Fibroblast of lung (primary cell): ENCODE measurements at regions not wholly inside any gene's neighbourhood (a gene's known extent, or its start where the extent isn't known, plus 50 kb on each side); places are given as distances from the start of the nearest gene placed in this dataset.

Experiments used
- DNase-seq, 2 donors: peaks; one replicate each; pipeline versions ENCODE4 v3.0.0 to v3.0.0-alpha.2; 2010; ENCODE audit warnings: low read depth in 2 of 2
- H2AFZ ChIP-seq: 2 replicates; pipeline ENCODE4 v1.5.1; 2012; ENCODE audit warnings: low read length, control low read depth, inconsistent platforms
- H3K27ac ChIP-seq: 2 replicates; pipeline ENCODE4 v1.5.1; 2011; ENCODE audit warnings: low read length, control low read depth; ENCODE audit not compliant: insufficient read depth
- H3K27me3 ChIP-seq: 2 replicates; pipeline ENCODE4 v1.5.1; 2011; ENCODE audit warnings: mild to moderate bottlenecking, low read length; ENCODE audit not compliant: control insufficient read depth, insufficient read depth
- H3K36me3 ChIP-seq: 2 replicates; pipeline ENCODE4 v1.5.1; 2011; ENCODE audit warnings: low read length; ENCODE audit not compliant: control insufficient read depth, insufficient read depth
- H3K4me1 ChIP-seq: 2 replicates; pipeline ENCODE4 v1.5.1; 2011; ENCODE audit warnings: low read length; ENCODE audit not compliant: control insufficient read depth, insufficient read depth; ENCODE audit errors: extremely low read depth
- H3K4me2 ChIP-seq: 2 replicates; pipeline ENCODE4 v1.5.1; 2011; ENCODE audit warnings: low read length, control low read depth; ENCODE audit not compliant: insufficient read depth; ENCODE audit errors: extremely low read depth
- H3K4me3 ChIP-seq, 4 experiments: fragments of 200-600 bp in 1 of 4; sonication (generic) in 1 of 4; replicated peaks in 1 of 4; 2 replicates each; pipeline ENCODE4 v1.5.1; 2011 to 2016; ENCODE audit warnings: low read length in 4 of 4, low read depth in 3 of 4, mild to moderate bottlenecking in 3 of 4, control low read depth in 2 of 4, inconsistent platforms in 1 of 4, mixed read lengths in 1 of 4; ENCODE audit not compliant: insufficient read depth in 1 of 4; ENCODE audit errors: control extremely low read depth in 1 of 4
- H3K79me2 ChIP-seq: 2 replicates; pipeline ENCODE4 v1.5.1; 2012; ENCODE audit warnings: mild to moderate bottlenecking, low read length, inconsistent platforms; ENCODE audit not compliant: control insufficient read depth, insufficient read depth
- H3K9ac ChIP-seq: 2 replicates; pipeline ENCODE4 v1.5.1; 2011; ENCODE audit warnings: mild to moderate bottlenecking, low read length, control low read depth; ENCODE audit not compliant: insufficient read depth
- H3K9me3 ChIP-seq: 2 replicates; pipeline ENCODE4 v1.5.1; 2012; ENCODE audit warnings: low read depth, low read length; ENCODE audit not compliant: control insufficient read depth, insufficient read depth
- H4K20me1 ChIP-seq: 2 replicates; pipeline ENCODE4 v1.5.1; 2011; ENCODE audit warnings: low read length; ENCODE audit not compliant: control insufficient read depth, insufficient read depth; ENCODE audit errors: extremely low read depth
- EZH2 ChIP-seq: IDR thresholded peaks from 2 replicates; pipeline ENCODE4 v1.5.1; 2012; ENCODE audit warnings: low read length, control low read depth, mild to moderate bottlenecking; ENCODE audit errors: missing control alignments
- TF ChIP-seq, protein P1 (sequence below), 2 donors: IDR thresholded peaks in 1 of 2; conservative IDR thresholded peaks in 1 of 2; 1 replicate in 1 of 2; 2 replicates in 1 of 2; pipeline ENCODE4 v1.5.1; 2011 to 2012; ENCODE audit warnings: low read length in 2 of 2, control low read depth in 1 of 2, inconsistent platforms in 1 of 2, low read depth in 1 of 2, mild to moderate bottlenecking in 1 of 2

DNA sequence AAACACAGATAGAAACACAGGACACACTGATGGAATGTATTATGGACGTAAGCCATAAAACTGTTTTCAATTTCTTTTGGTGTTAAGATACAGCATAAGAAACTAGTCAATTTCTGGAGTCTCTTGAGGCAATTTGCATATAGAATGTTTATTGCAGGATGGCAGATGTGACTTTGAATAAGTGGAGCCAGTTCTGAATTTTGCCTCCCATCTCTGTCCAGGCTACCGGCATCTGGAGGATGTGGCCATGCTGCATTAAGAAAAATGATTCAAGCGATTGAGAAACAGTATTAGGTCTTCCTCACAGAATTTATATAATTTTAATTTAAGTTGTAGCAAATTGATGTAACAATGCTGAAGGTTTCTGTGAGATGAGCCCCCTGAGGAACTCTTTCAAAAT lies 81.5 kb downstream of the CHST2 start:
- no peak overlapping the region for H3K4me2 ChIP-seq
- H3K36me3 ChIP-seq = no peaks in the 10 kb centered on the region
- no peak overlapping the region for H2AFZ ChIP-seq
- H3K9me3 ChIP-seq = no peaks in the 10 kb centered on the region
- H3K4me1 ChIP-seq = no peaks in the 10 kb centered on the region
- no peaks in the 10 kb centered on the region for H3K79me2 ChIP-seq
- DNase-seq = no peak
- no peak overlapping the region for H3K4me3 ChIP-seq
- H3K27ac ChIP-seq = no peak overlapping the region
- TF ChIP-seq, protein P1, sequence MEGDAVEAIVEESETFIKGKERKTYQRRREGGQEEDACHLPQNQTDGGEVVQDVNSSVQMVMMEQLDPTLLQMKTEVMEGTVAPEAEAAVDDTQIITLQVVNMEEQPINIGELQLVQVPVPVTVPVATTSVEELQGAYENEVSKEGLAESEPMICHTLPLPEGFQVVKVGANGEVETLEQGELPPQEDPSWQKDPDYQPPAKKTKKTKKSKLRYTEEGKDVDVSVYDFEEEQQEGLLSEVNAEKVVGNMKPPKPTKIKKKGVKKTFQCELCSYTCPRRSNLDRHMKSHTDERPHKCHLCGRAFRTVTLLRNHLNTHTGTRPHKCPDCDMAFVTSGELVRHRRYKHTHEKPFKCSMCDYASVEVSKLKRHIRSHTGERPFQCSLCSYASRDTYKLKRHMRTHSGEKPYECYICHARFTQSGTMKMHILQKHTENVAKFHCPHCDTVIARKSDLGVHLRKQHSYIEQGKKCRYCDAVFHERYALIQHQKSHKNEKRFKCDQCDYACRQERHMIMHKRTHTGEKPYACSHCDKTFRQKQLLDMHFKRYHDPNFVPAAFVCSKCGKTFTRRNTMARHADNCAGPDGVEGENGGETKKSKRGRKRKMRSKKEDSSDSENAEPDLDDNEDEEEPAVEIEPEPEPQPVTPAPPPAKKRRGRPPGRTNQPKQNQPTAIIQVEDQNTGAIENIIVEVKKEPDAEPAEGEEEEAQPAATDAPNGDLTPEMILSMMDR (conservative IDR thresholded peaks at IDR 0.05 in 1 of 2, IDR thresholded peaks at IDR 0.05 in 1 of 2; ENCODE audit: low read depth in 1 of 2, low read length in 2 of 2) = no peak
- no peak for TF ChIP-seq EZH2
- no peaks in the 10 kb centered on the region for H4K20me1 ChIP-seq
- no peak overlapping the region for H3K9ac ChIP-seq
- no peaks in the 10 kb centered on the region for H3K27me3 ChIP-seq

DNA sequence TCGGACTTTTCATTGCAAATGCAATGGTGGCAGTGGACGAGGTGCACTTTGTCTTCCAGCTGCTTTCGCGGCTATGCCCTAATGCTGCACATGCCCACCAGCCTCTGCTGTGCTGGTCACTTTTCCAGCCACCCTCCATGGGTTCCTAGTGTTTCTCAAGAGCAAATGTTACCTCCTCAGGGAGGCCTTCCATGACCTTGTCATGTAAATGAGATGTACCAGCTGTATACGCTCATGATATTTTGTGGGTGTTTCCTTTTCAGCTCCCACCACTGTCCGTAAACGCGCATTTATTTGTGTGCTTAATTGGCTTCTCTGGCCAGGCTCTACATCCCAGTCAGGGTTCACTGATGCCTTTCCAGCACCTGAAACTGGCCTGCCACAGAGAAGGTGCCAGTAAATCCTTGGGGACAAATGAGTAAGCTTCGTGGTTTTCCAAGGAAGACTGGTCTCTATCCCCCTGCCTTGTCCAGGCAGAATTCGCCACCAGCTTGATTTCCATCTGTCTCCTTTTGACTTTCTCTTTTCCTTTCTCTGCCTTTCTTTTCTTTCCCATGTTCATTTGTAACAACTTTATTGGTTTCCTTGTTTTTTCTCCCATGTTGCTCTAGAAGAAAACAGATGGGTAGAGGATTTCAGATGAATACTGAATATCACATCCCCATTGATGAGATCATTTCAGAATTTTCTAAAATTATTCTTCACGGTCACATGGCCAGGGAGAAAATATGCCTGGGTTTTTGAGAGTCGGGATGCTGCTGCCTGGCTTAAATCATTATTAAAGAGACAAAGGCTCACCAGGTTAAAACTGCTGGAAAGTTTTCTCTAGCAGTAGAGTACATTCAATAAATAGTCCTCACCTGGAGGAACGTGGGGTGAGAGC lies 82.5 kb downstream of the CHST2 start:
- Histone ChIP-seq H3K36me3 (no peaks in the 10 kb centered on the region), H3K4me1 (peaks cover 2% of the 10 kb centered on the region), H4K20me1 (no peaks in the 10 kb centered on the region), H3K27ac (no peak overlapping the region), H3K4me3 (no peak overlapping the region), H2AFZ (peak overlapping the region; percentile 54), H3K79me2 (no peaks in the 10 kb centered on the region), H3K27me3 (no peaks in the 10 kb centered on the region), H3K4me2 (peak overlapping the region; percentile 40), H3K9me3 (no peaks in the 10 kb centered on the region), H3K9ac (no peak overlapping the region)
- TF ChIP-seq EZH2 = no peak
- DNase-seq = no peak

DNA sequence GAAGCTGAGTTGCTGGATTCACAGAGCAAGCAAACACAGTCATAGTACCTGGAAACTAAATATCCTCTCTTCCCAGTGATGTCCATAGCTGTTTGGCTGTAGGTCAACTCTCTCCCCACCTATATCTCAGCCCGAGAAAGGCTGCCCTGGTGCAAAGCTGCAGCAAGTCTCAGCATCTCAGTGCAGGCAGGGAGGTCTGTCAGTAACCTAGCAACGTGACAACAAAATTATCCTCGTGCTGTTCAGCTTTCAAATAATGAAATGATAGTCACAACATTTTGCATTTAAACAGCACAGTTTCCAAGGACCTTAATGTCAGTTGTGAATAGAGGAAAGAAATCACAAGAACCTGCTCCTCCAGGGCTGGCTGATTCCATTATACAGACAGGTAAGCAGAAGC lies 83.6 kb downstream of the CHST2 start:
- H3K4me1 ChIP-seq = peaks cover 5% of the 10 kb centered on the region
- H3K9me3 ChIP-seq = no peaks in the 10 kb centered on the region
- H3K36me3 ChIP-seq = no peaks in the 10 kb centered on the region
- no peaks in the 10 kb centered on the region for H3K79me2 ChIP-seq
- no peak overlapping the region for H3K4me3 ChIP-seq
- no peak for TF ChIP-seq EZH2
- TF ChIP-seq, protein P1 (conservative IDR thresholded peaks at IDR 0.05 in 1 of 2, IDR thresholded peaks at IDR 0.05 in 1 of 2; ENCODE audit: low read depth in 1 of 2, low read length in 2 of 2) = no peak
- DNase-seq = no peak
- no peak overlapping the region for H3K4me2 ChIP-seq
- H4K20me1 ChIP-seq = no peaks in the 10 kb centered on the region
- H2AFZ ChIP-seq = no peak overlapping the region
- H3K27ac ChIP-seq = no peak overlapping the region
- H3K27me3 ChIP-seq = no peaks in the 10 kb centered on the region
- H3K9ac ChIP-seq = no peak overlapping the region
